ENCODE measurements at regions not wholly inside any gene's neighbourhood (a gene's known extent, or its start where the extent isn't known, plus 50 kb on each side); places are given as distances from the start of the nearest gene placed in this dataset.
"Not testable (repeated sequence)": the region's sequence is repeated elsewhere in the genome, so short reads cannot be mapped to it uniquely, and the experiment has no call there.

DNA sequence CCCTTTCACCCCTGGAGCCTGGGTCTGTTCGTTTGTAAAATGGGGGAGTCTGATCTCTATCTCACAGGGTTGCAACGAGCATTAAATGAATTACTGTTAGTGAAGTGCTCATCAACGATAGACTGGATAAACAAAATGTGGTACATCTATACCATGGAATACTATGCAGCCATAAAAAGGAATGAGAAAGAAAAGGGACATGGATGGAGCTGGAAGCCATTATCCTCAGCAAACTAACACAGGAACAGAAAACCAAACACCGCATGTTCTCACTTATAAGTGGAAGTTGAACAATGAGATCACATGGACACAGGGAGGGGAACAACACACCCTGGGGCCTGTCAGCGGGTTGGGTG, 348.0 kb upstream of the ID2 start:
- not testable (repeated sequence) for TF ChIP-seq POLR2A, POLR2AphosphoS5, TAF1 (IDR thresholded peaks at IDR 0.05; ENCODE audit: low read depth, low read length)

Measured in GM12891 (cell line).